Glutamatergic neuron (in vitro differentiated cells): ENCODE measurements at regions not wholly inside any gene's neighbourhood (a gene's known extent, or its start where the extent isn't known, plus 50 kb on each side); places are given as distances from the start of the nearest gene placed in this dataset.

ENCODE experiments used
- DNase-seq: peaks from one replicate; pipeline ENCODE4 v3.0.0; 2022
- H3K27ac Mint-ChIP-seq: one replicate; pipeline ENCODE4 v1.8.0; 2020; ENCODE audit warnings: mild to moderate bottlenecking, mixed read lengths, inconsistent platforms; ENCODE audit not compliant: unreplicated experiment
- H3K27me3 Mint-ChIP-seq: one replicate; pipeline ENCODE4 v1.8.0; 2020; ENCODE audit warnings: mild to moderate bottlenecking, moderate library complexity, mixed read lengths, inconsistent platforms; ENCODE audit not compliant: unreplicated experiment
- H3K36me3 Mint-ChIP-seq: one replicate; pipeline ENCODE4 v1.8.0; 2020; ENCODE audit warnings: mild to moderate bottlenecking, mixed read lengths, inconsistent platforms; ENCODE audit not compliant: unreplicated experiment
- H3K4me1 Mint-ChIP-seq: one replicate; pipeline ENCODE4 v1.8.0; 2020; ENCODE audit warnings: mild to moderate bottlenecking, low read depth, mixed read lengths, inconsistent platforms; ENCODE audit not compliant: unreplicated experiment
- H3K4me3 Mint-ChIP-seq: one replicate; pipeline ENCODE4 v1.8.0; 2020; ENCODE audit warnings: mild to moderate bottlenecking, mixed read lengths, inconsistent platforms; ENCODE audit not compliant: unreplicated experiment
- H3K9me3 Mint-ChIP-seq: one replicate; pipeline ENCODE4 v1.8.0; 2020; ENCODE audit warnings: mild to moderate bottlenecking, moderate library complexity, mixed read lengths, inconsistent platforms; ENCODE audit not compliant: unreplicated experiment
- TF ChIP-seq, protein P1 (sequence below): fragments of 200-600 bp; sonication (generic); IDR thresholded peaks from one replicate; pipeline ENCODE4 v1.5.0; 2021; ENCODE audit not compliant: partially characterized antibody, unreplicated experiment

DNA sequence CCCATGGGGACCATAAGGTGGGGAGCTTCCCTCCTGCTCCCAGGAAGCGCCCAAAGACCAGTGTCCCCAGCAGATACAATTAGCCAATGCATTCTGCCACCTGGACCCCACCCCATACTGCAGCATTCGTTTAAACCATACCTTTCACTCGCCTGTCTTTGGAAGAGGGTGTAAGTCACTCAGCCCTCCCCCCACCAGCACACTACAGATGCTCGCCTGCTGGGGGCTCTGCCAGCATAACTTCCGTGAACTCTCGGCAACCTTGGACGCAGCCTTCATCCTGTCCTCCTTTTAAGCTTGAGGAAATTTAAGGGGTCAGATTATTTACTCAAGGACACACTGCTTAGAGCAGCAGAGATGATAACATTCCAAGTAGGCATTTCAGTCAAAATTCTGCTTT lies 94.4 kb upstream of the NAA20 start:
- Mint-ChIP-seq H3K36me3 (no peaks in the 10 kb centered on the region), H3K27me3 (peaks cover 3% of the 10 kb centered on the region), H3K4me3 (no peak overlapping the region), H3K9me3 (peaks cover 13% of the 10 kb centered on the region), H3K4me1 (peaks cover 25% of the 10 kb centered on the region), H3K27ac (peak overlapping the region; percentile 69)
- no peak for DNase-seq
- TF ChIP-seq, protein P1, sequence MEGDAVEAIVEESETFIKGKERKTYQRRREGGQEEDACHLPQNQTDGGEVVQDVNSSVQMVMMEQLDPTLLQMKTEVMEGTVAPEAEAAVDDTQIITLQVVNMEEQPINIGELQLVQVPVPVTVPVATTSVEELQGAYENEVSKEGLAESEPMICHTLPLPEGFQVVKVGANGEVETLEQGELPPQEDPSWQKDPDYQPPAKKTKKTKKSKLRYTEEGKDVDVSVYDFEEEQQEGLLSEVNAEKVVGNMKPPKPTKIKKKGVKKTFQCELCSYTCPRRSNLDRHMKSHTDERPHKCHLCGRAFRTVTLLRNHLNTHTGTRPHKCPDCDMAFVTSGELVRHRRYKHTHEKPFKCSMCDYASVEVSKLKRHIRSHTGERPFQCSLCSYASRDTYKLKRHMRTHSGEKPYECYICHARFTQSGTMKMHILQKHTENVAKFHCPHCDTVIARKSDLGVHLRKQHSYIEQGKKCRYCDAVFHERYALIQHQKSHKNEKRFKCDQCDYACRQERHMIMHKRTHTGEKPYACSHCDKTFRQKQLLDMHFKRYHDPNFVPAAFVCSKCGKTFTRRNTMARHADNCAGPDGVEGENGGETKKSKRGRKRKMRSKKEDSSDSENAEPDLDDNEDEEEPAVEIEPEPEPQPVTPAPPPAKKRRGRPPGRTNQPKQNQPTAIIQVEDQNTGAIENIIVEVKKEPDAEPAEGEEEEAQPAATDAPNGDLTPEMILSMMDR, result no peak

DNA sequence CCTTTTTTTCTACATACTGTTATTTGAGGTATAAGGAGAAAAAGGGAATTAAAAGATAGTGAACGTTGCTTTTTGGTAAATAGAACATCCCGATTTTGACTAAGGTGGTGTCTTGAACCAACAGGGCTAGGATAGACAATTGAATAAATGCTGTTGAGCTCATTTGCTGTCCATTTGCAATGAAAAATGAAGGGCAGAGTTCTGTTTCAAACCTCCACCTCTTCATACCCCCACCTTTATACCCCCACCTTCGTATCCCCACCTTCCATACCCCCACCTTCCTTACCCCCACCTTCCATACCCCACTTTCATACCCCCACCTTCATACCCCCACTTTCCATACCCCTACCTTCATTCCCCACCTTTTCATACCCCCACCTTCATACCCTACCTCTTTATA lies 93.4 kb upstream of the NAA20 start:
- Mint-ChIP-seq H3K27me3 (peaks cover 3% of the 10 kb centered on the region), H3K4me3 (no peak overlapping the region), H3K27ac (no peak overlapping the region), H3K36me3 (no peaks in the 10 kb centered on the region), H3K9me3 (peaks cover 6% of the 10 kb centered on the region), H3K4me1 (peaks cover 14% of the 10 kb centered on the region)
- DNase-seq, result no peak
- TF ChIP-seq, protein P1, result no peak

DNA sequence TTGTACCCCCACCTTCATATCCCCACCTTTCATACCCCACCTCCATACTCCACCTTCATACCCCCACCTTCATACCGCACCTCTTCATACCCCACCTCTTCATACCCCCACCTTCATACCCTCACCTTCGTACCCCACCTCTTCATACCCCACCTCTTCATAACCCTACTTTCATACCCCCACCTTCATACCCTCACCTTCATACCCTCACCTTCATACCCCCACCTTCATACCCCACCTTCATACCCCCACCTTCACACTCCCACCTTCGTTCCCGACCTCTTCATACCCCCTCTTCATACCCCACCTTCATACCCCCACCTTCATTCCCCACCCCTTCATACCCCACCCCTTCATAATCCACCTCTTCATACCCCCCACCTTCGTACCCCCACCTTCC lies 92.9 kb upstream of the NAA20 start:
- no peak for DNase-seq
- Mint-ChIP-seq H3K4me3 (no peak overlapping the region), H3K9me3 (peaks cover 3% of the 10 kb centered on the region), H3K27me3 (no peaks in the 10 kb centered on the region), H3K27ac (no peak overlapping the region), H3K36me3 (no peaks in the 10 kb centered on the region), H3K4me1 (peaks cover 10% of the 10 kb centered on the region)
- TF ChIP-seq, protein P1, result no peak

DNA sequence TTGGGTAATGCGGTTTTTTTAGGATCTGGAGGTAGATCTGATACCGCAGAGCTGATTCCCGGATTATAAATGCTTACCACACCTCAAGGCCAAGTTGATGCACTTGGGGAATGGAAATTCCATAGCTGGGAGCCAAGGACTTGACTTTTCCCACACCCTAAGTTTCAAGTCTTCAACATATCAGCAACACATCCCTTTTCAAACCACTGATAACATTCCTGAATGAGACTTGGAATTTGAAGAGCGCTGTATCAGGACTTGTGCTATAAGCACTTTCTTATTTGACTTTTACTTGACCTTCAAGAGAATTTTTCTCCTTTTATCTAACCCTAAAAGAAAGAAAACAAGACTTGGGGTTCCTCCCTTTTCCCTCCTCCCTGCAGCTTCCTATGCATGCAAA lies 90.6 kb upstream of the NAA20 start:
- no peaks in the 10 kb centered on the region for H3K27me3 Mint-ChIP-seq
- no peak overlapping the region for H3K4me3 Mint-ChIP-seq
- H3K9me3 Mint-ChIP-seq, result peaks cover 5% of the 10 kb centered on the region
- TF ChIP-seq, protein P1, result no peak
- no peak overlapping the region for H3K27ac Mint-ChIP-seq
- no peaks in the 10 kb centered on the region for H3K36me3 Mint-ChIP-seq
- H3K4me1 Mint-ChIP-seq, result peaks cover 2% of the 10 kb centered on the region
- no peak for DNase-seq

DNA sequence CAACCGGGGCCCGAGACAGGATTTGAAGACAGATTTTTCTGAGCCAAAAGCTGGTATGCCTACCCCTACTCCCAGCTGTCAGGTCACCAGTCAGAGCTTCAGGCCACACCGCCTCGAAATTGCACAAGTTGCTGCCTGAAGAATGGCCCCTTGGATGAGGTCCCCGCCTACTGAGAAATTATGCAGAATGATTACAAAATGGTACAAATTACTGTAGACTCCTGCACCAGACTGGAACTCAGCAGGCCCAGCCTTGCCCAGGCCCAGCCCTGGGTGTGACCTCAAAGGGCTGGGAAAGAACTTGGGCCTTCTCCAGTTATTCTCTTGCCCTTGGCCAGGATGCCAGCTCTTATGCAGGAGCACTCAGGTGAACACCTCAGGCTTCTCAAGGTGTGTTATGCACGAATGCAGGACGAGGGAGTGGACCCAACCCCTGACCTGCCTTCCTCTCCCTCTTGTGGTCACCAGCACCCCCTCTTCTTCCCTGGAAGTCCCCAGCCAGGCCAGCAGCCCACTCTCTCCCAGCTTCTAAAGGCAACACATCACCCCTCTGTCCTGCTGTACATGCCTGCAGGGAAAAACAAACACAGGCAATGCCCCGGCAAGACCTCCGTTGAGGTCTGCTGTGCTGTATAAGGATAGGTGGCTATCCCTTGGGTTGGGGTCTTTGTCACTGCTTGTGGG lies 88.7 kb upstream of the NAA20 start:
- Mint-ChIP-seq H3K4me3 (no peak overlapping the region), H3K36me3 (peaks cover 11% of the 10 kb centered on the region), H3K27me3 (no peaks in the 10 kb centered on the region), H3K9me3 (peaks cover 9% of the 10 kb centered on the region), H3K4me1 (no peaks in the 10 kb centered on the region), H3K27ac (no peak overlapping the region)
- TF ChIP-seq, protein P1, result no peak
- no peak for DNase-seq
